ENCODE measurements at regions not wholly inside any gene's neighbourhood (a gene's known extent, or its start where the extent isn't known, plus 50 kb on each side); places are given as distances from the start of the nearest gene placed in this dataset.
A peak's percentile ranks its signal among the peaks of the same experiment; 100 is the strongest.

GRCh38 chr1:228984646-228985631, 249.7 kb downstream of the RHOU start:
- intact Hi-C loops (cut with DNase I), result no loop called here
- 87 to 91% (median 90%) methylated on average over 7 of the region's 7 CpGs for WGBS, 3 donors
- DNase-seq, result peak in 1 of 5 donors; percentile 5

GRCh38 chr1:228985661-228986060, 250.4 kb downstream of the RHOU start:
- TF ChIP-seq CTCF (IDR thresholded peaks at IDR 0.05), result no peak
- TF ChIP-seq EP300 (IDR thresholded peaks at IDR 0.05), result no peak
- no peak for TF ChIP-seq POLR2A (IDR thresholded peaks at IDR 0.05)
- Histone ChIP-seq H3K4me3 (no peak overlapping the region), H3K27me3 (no peaks in the 10 kb centered on the region), H3K27ac (no peak overlapping the region), H3K4me1 (ENCODE audit: insufficient read depth) (peaks cover 16% of the 10 kb centered on the region), H3K9me3 (no peaks in the 10 kb centered on the region), H3K36me3 (no peaks in the 10 kb centered on the region)
- intact Hi-C loops (cut with DNase I), result no loop called here
- DNase-seq, result no peak
- 96 to 100% (median 97%) methylated on average over 2 of the region's 2 CpGs for WGBS, 3 donors

More at GRCh38 chr1:228984646-228985631, 249.7 kb downstream of the RHOU start:
- TF ChIP-seq CTCF (IDR thresholded peaks at IDR 0.05) (no peak), EP300 (IDR thresholded peaks at IDR 0.05) (no peak), POLR2A (IDR thresholded peaks at IDR 0.05) (no peak)
- no peaks in the 10 kb centered on the region for H3K27me3 ChIP-seq
- no peak overlapping the region for H3K27ac ChIP-seq
- no peaks in the 10 kb centered on the region for H3K9me3 ChIP-seq
- H3K36me3 ChIP-seq, result no peaks in the 10 kb centered on the region
- H3K4me1 ChIP-seq (ENCODE audit: insufficient read depth), result peaks cover 9% of the 10 kb centered on the region
- H3K4me3 ChIP-seq, result no peak overlapping the region

GRCh38 chr1:228986093-228986904, 251.0 kb downstream of the RHOU start:
- intact Hi-C loops (cut with DNase I), result no loop called here
- H3K9me3 ChIP-seq, result no peaks in the 10 kb centered on the region
- H3K36me3 ChIP-seq, result no peaks in the 10 kb centered on the region
- whole genome bisulfite sequencing, 3 donors, result 71 to 75% (median 72%) methylated on average over 22 of the region's 22 CpGs
- no peak overlapping the region for H3K4me3 ChIP-seq
- DNase-seq, result peak; percentile 69 to 84 (median 77)
- no peaks in the 10 kb centered on the region for H3K27me3 ChIP-seq
- TF ChIP-seq EP300 (IDR thresholded peaks at IDR 0.05) (no peak), CTCF (IDR thresholded peaks at IDR 0.05) (no peak), POLR2A (IDR thresholded peaks at IDR 0.05) (no peak)
- H3K27ac ChIP-seq, result no peak overlapping the region
- peaks cover 17% of the 10 kb centered on the region for H3K4me1 ChIP-seq (ENCODE audit: insufficient read depth)

GRCh38 chr1:228987286-228987685, 252.0 kb downstream of the RHOU start:
- Histone ChIP-seq H3K27ac (no peak overlapping the region), H3K27me3 (no peaks in the 10 kb centered on the region), H3K36me3 (no peaks in the 10 kb centered on the region), H3K9me3 (no peaks in the 10 kb centered on the region), H3K4me3 (no peak overlapping the region), H3K4me1 (ENCODE audit: insufficient read depth) (peaks cover 17% of the 10 kb centered on the region)
- 80 to 82% (median 82%) methylated on average over 7 of the region's 7 CpGs for WGBS, 3 donors
- intact Hi-C loops (cut with DNase I), result no loop called here
- DNase-seq, result no peak
- TF ChIP-seq EP300 (IDR thresholded peaks at IDR 0.05) (no peak), POLR2A (IDR thresholded peaks at IDR 0.05) (no peak), CTCF (IDR thresholded peaks at IDR 0.05) (no peak)

All from ovary (tissue), 7 donors.